ENCODE measurements at regions not wholly inside any gene's neighbourhood (a gene's known extent, or its start where the extent isn't known, plus 50 kb on each side); places are given as distances from the start of the nearest gene placed in this dataset.

DNA sequence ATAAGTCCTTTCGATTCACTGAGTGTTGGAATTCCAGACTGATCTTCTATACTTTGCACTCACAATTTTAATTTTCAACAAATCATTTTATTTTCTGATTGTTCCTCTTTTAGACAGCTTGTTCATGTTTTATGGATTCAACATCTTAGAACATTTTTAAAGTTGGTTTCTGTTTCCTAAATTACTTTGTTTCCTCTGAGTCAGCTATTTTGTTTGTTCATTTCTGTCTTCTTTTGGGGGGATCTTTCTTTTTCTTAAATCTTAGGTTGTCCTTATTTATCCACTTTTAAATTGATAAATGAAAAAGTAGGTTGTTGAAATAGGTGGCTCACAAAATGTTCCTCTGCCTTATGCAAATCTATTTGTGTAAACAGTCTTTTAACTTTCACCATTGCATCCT is 160.0 kb downstream of the GALC start:
- H3K9ac ChIP-seq (ENCODE audit: low read depth, low read length): no peak overlapping the region
- H2AFZ ChIP-seq (ENCODE audit: low read depth, low read length): no peak overlapping the region
- no peak overlapping the region for H3K4me3 ChIP-seq (ENCODE audit: low read depth in 1 of 2, low read length in 2 of 2)
- no peaks in the 10 kb centered on the region for H3K79me2 ChIP-seq (ENCODE audit: insufficient read depth, low read length)
- H3K4me2 ChIP-seq (ENCODE audit: insufficient read depth, low read length): no peak overlapping the region
- no peak for DNase-seq
- H3K9me3 ChIP-seq (ENCODE audit: insufficient read depth, low read length, severe bottlenecking): no peaks in the 10 kb centered on the region
- H3K36me3 ChIP-seq (ENCODE audit: insufficient read depth, low read length): no peaks in the 10 kb centered on the region
- H3K27me3 ChIP-seq (ENCODE audit: insufficient read depth, low read length, poor library complexity): no peaks in the 10 kb centered on the region
- no peak for ATAC-seq (ENCODE audit: insufficient read depth, low read depth)
- H3K4me1 ChIP-seq (ENCODE audit: insufficient read depth, low read length): no peaks in the 10 kb centered on the region
- no peaks in the 10 kb centered on the region for H4K20me1 ChIP-seq (ENCODE audit: insufficient read depth, low read length)
- TF ChIP-seq, protein P1, sequence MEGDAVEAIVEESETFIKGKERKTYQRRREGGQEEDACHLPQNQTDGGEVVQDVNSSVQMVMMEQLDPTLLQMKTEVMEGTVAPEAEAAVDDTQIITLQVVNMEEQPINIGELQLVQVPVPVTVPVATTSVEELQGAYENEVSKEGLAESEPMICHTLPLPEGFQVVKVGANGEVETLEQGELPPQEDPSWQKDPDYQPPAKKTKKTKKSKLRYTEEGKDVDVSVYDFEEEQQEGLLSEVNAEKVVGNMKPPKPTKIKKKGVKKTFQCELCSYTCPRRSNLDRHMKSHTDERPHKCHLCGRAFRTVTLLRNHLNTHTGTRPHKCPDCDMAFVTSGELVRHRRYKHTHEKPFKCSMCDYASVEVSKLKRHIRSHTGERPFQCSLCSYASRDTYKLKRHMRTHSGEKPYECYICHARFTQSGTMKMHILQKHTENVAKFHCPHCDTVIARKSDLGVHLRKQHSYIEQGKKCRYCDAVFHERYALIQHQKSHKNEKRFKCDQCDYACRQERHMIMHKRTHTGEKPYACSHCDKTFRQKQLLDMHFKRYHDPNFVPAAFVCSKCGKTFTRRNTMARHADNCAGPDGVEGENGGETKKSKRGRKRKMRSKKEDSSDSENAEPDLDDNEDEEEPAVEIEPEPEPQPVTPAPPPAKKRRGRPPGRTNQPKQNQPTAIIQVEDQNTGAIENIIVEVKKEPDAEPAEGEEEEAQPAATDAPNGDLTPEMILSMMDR (IDR thresholded peaks at IDR 0.05; ENCODE audit: borderline replicate concordance, extremely low read depth, low read length, poor library complexity, severe bottlenecking): no peak
- no peak for TF ChIP-seq EZH2 (IDR thresholded peaks at IDR 0.05; ENCODE audit: borderline replicate concordance, low read depth, low read length, severe bottlenecking)
- H3K27ac ChIP-seq (ENCODE audit: low read length): no peak overlapping the region

- H3K27ac ChIP-seq (ENCODE audit: low read length): no peak overlapping the region
- H3K9me3 ChIP-seq (ENCODE audit: insufficient read depth, low read length, severe bottlenecking): no peaks in the 10 kb centered on the region
- ATAC-seq (ENCODE audit: insufficient read depth, low read depth) (no peak), DNase-seq (no peak)
- H2AFZ ChIP-seq (ENCODE audit: low read depth, low read length): no peak overlapping the region
- no peaks in the 10 kb centered on the region for H3K79me2 ChIP-seq (ENCODE audit: insufficient read depth, low read length)
- no peak overlapping the region for H3K9ac ChIP-seq (ENCODE audit: low read depth, low read length)
- H3K36me3 ChIP-seq (ENCODE audit: insufficient read depth, low read length): no peaks in the 10 kb centered on the region
- no peaks in the 10 kb centered on the region for H3K4me1 ChIP-seq (ENCODE audit: insufficient read depth, low read length)
- no peak overlapping the region for H3K4me3 ChIP-seq (ENCODE audit: low read depth in 1 of 2, low read length in 2 of 2)
- no peak for TF ChIP-seq EZH2 (IDR thresholded peaks at IDR 0.05; ENCODE audit: borderline replicate concordance, low read depth, low read length, severe bottlenecking)
- TF ChIP-seq, protein P1 (IDR thresholded peaks at IDR 0.05; ENCODE audit: borderline replicate concordance, extremely low read depth, low read length, poor library complexity, severe bottlenecking): no peak
- H3K27me3 ChIP-seq (ENCODE audit: insufficient read depth, low read length, poor library complexity): no peaks in the 10 kb centered on the region
- H3K4me2 ChIP-seq (ENCODE audit: insufficient read depth, low read length): no peak overlapping the region
- no peaks in the 10 kb centered on the region for H4K20me1 ChIP-seq (ENCODE audit: insufficient read depth, low read length)
Measured at GRCh38 chr14:87830443-87831096, 162.4 kb downstream of the GALC start.

- Histone ChIP-seq H4K20me1 (ENCODE audit: insufficient read depth, low read length) (no peaks in the 10 kb centered on the region), H3K9me3 (ENCODE audit: insufficient read depth, low read length, severe bottlenecking) (no peaks in the 10 kb centered on the region), H3K27me3 (ENCODE audit: insufficient read depth, low read length, poor library complexity) (no peaks in the 10 kb centered on the region), H3K4me2 (ENCODE audit: insufficient read depth, low read length) (no peak overlapping the region), H3K4me3 (ENCODE audit: low read depth in 1 of 2, low read length in 2 of 2) (no peak overlapping the region), H3K4me1 (ENCODE audit: insufficient read depth, low read length) (no peaks in the 10 kb centered on the region), H3K36me3 (ENCODE audit: insufficient read depth, low read length) (no peaks in the 10 kb centered on the region), H2AFZ (ENCODE audit: low read depth, low read length) (no peak overlapping the region), H3K27ac (ENCODE audit: low read length) (no peak overlapping the region), H3K9ac (ENCODE audit: low read depth, low read length) (no peak overlapping the region), H3K79me2 (ENCODE audit: insufficient read depth, low read length) (no peaks in the 10 kb centered on the region)
- ATAC-seq (ENCODE audit: insufficient read depth, low read depth) (no peak), DNase-seq (no peak)
- TF ChIP-seq EZH2 (IDR thresholded peaks at IDR 0.05; ENCODE audit: borderline replicate concordance, low read depth, low read length, severe bottlenecking): no peak
- TF ChIP-seq, protein P1 (IDR thresholded peaks at IDR 0.05; ENCODE audit: borderline replicate concordance, extremely low read depth, low read length, poor library complexity, severe bottlenecking): no peak
Measured at GRCh38 chr14:87829543-87829942, 163.4 kb downstream of the GALC start.
